ENCODE measurements at regions not wholly inside any gene's neighbourhood (a gene's known extent, or its start where the extent isn't known, plus 50 kb on each side); places are given as distances from the start of the nearest gene placed in this dataset.
"Not testable (repeated sequence)": the region's sequence is repeated elsewhere in the genome, so short reads cannot be mapped to it uniquely, and the experiment has no call there.

DNA sequence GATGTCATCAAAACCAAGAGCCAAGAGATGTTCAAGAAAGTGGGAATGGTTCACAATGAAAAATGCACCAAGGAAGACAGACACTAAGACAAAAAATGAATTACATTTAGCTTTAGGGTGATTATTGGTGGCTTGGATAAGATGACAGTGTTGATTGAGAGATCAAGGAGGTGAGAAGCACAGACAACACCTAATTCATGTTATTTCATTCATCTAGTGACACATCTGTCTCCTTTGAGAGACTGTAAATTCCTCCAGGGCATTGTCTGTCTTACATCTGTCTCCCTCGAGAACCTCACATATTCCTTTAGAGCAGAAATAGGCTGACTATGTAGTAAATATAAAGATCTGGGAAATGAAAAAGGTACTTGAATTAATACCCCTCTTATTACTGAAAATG, 94.2 kb upstream of the SMIM31 start:
- DNase-seq (ENCODE audit: low read depth in 1 of 2, low spot score in 1 of 2) (no peak), ATAC-seq (no peak), FAIRE-seq (no peak)
- Histone ChIP-seq H3K4me1 (no peaks in the 10 kb centered on the region), H3K9me3 (no peaks in the 10 kb centered on the region), H3K4me3 (no peak overlapping the region), H3K4me2 (no peak overlapping the region), H3K27ac (no peak overlapping the region)
- ChIA-PET CTCF (no interaction called here), POLR2A (no interaction called here)
- 4% methylated on average over 1 of the region's 1 CpG for WGBS (ENCODE audit: missing lambda C conversion rate)
- TF ChIP-seq PHF8 (IDR thresholded peaks at IDR 0.05; ENCODE audit: borderline replicate concordance, low read depth) (no peak), ZC3H11A (IDR thresholded peaks at IDR 0.05) (no peak), MAZ (IDR thresholded peaks at IDR 0.05; ENCODE audit: borderline replicate concordance, low read depth, low read length) (no peak)
- TF ChIP-seq, protein P1, sequence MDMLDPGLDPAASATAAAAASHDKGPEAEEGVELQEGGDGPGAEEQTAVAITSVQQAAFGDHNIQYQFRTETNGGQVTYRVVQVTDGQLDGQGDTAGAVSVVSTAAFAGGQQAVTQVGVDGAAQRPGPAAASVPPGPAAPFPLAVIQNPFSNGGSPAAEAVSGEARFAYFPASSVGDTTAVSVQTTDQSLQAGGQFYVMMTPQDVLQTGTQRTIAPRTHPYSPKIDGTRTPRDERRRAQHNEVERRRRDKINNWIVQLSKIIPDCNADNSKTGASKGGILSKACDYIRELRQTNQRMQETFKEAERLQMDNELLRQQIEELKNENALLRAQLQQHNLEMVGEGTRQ (IDR thresholded peaks at IDR 0.05): no peak
- TF ChIP-seq, protein P2, sequence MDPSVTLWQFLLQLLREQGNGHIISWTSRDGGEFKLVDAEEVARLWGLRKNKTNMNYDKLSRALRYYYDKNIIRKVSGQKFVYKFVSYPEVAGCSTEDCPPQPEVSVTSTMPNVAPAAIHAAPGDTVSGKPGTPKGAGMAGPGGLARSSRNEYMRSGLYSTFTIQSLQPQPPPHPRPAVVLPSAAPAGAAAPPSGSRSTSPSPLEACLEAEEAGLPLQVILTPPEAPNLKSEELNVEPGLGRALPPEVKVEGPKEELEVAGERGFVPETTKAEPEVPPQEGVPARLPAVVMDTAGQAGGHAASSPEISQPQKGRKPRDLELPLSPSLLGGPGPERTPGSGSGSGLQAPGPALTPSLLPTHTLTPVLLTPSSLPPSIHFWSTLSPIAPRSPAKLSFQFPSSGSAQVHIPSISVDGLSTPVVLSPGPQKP (IDR thresholded peaks at IDR 0.05; ENCODE audit: low read depth, low read length): no peak
- TF ChIP-seq, protein P3, sequence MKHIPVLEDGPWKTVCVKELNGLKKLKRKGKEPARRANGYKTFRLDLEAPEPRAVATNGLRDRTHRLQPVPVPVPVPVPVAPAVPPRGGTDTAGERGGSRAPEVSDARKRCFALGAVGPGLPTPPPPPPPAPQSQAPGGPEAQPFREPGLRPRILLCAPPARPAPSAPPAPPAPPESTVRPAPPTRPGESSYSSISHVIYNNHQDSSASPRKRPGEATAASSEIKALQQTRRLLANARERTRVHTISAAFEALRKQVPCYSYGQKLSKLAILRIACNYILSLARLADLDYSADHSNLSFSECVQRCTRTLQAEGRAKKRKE (CRISPR knock-in tag; IDR thresholded peaks at IDR 0.05; ENCODE audit: low read depth): no peak
- TF ChIP-seq, protein P4, sequence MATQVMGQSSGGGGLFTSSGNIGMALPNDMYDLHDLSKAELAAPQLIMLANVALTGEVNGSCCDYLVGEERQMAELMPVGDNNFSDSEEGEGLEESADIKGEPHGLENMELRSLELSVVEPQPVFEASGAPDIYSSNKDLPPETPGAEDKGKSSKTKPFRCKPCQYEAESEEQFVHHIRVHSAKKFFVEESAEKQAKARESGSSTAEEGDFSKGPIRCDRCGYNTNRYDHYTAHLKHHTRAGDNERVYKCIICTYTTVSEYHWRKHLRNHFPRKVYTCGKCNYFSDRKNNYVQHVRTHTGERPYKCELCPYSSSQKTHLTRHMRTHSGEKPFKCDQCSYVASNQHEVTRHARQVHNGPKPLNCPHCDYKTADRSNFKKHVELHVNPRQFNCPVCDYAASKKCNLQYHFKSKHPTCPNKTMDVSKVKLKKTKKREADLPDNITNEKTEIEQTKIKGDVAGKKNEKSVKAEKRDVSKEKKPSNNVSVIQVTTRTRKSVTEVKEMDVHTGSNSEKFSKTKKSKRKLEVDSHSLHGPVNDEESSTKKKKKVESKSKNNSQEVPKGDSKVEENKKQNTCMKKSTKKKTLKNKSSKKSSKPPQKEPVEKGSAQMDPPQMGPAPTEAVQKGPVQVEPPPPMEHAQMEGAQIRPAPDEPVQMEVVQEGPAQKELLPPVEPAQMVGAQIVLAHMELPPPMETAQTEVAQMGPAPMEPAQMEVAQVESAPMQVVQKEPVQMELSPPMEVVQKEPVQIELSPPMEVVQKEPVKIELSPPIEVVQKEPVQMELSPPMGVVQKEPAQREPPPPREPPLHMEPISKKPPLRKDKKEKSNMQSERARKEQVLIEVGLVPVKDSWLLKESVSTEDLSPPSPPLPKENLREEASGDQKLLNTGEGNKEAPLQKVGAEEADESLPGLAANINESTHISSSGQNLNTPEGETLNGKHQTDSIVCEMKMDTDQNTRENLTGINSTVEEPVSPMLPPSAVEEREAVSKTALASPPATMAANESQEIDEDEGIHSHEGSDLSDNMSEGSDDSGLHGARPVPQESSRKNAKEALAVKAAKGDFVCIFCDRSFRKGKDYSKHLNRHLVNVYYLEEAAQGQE (IDR thresholded peaks at IDR 0.05): no peak

DNA sequence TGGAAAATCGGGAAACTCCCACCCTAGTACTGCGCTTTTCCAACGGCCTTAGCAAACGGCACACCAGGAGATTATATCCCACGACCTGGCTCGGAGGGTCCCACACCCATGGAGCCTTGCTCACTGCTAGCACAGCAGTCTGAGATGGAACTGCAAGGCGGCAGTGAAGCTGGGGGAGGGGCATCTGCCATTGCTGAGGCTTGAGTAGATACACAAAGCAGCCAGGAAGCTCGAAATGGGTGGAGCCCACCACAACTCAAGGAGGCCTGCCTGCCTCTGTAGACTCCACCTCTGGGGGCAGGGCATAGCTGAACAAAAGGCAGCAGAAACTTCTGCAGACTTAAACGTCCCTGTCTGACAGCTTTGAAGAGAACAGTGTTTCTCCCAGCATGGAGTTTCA, 77.8 kb upstream of the SMIM31 start:
- POLR2A ChIA-PET; H3K9me3 ChIP-seq; DNase-seq (ENCODE audit: low read depth in 1 of 2, low spot score in 1 of 2); H3K4me3 ChIP-seq; ATAC-seq; H3K4me2 ChIP-seq; H3K27ac ChIP-seq; CTCF ChIA-PET; H3K4me1 ChIP-seq; FAIRE-seq: not testable (repeated sequence)
- no CpG with 5 or more reads among the region's 9 CpGs for WGBS (ENCODE audit: missing lambda C conversion rate)

DNA sequence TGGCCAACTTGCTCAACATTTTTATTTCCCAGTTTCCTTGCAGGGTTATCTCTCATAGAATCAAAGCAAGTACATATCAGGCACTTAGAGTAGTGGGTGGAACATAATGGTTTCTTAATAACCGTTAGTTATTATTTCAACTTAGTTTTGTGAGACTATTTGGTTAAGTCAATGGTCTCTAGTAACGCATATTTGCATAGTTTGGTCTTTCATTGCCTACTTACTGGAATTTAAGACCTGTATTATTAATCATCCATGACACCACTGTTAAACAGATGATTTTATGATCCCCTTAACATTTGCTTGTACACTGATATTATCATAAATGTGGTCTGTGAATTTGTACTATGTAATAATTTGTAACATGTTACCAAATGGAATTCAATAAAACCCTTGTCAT, 70.9 kb upstream of the SMIM31 start:
- no peak overlapping the region for H3K27ac ChIP-seq
- ChIA-PET POLR2A (no interaction called here), CTCF (no interaction called here)
- H3K4me1 ChIP-seq: no peaks in the 10 kb centered on the region
- TF ChIP-seq, protein P2 (IDR thresholded peaks at IDR 0.05; ENCODE audit: low read depth, low read length): no peak
- TF ChIP-seq POLR2AphosphoS2 (conservative IDR thresholded peaks at IDR 0.05; ENCODE audit: low read length): no peak
- no peak for TF ChIP-seq CEBPB (IDR thresholded peaks at IDR 0.05)
- no peak for TF ChIP-seq CHD2 (IDR thresholded peaks at IDR 0.05; ENCODE audit: low read length, partially characterized antibody)
- TF ChIP-seq, protein P5, sequence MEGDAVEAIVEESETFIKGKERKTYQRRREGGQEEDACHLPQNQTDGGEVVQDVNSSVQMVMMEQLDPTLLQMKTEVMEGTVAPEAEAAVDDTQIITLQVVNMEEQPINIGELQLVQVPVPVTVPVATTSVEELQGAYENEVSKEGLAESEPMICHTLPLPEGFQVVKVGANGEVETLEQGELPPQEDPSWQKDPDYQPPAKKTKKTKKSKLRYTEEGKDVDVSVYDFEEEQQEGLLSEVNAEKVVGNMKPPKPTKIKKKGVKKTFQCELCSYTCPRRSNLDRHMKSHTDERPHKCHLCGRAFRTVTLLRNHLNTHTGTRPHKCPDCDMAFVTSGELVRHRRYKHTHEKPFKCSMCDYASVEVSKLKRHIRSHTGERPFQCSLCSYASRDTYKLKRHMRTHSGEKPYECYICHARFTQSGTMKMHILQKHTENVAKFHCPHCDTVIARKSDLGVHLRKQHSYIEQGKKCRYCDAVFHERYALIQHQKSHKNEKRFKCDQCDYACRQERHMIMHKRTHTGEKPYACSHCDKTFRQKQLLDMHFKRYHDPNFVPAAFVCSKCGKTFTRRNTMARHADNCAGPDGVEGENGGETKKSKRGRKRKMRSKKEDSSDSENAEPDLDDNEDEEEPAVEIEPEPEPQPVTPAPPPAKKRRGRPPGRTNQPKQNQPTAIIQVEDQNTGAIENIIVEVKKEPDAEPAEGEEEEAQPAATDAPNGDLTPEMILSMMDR (IDR thresholded peaks at IDR 0.05): no peak
- TF ChIP-seq POLR2A (IDR thresholded peaks at IDR 0.05; ENCODE audit: low read length): no peak
- no peak for TF ChIP-seq KDM5A (IDR thresholded peaks at IDR 0.05)
- TF ChIP-seq RARB (CRISPR knock-in tag; IDR thresholded peaks at IDR 0.05): no peak
- TF ChIP-seq, protein P1 (IDR thresholded peaks at IDR 0.05): no peak
- TF ChIP-seq MYC (IDR thresholded peaks at IDR 0.05; ENCODE audit: borderline replicate concordance, low read length): no peak
- TF ChIP-seq EP300 (IDR thresholded peaks at IDR 0.05): no peak
- no peak for TF ChIP-seq ZSCAN20 (CRISPR knock-in tag; IDR thresholded peaks at IDR 0.05)
- no peak for TF ChIP-seq NFE2L2 (conservative IDR thresholded peaks at IDR 0.05; ENCODE audit: low read length)
- TF ChIP-seq EHMT2 (IDR thresholded peaks at IDR 0.05; ENCODE audit: low read depth): no peak
- no peak for TF ChIP-seq GATA3 (IDR thresholded peaks at IDR 0.05; ENCODE audit: borderline replicate concordance)
- TF ChIP-seq CBX8 (IDR thresholded peaks at IDR 0.05): no peak
- TF ChIP-seq RNF2 (IDR thresholded peaks at IDR 0.05; ENCODE audit: borderline replicate concordance, low read depth): no peak
- no peak for TF ChIP-seq ZC3H11A (IDR thresholded peaks at IDR 0.05)
- TF ChIP-seq ESRRA (IDR thresholded peaks at IDR 0.05; ENCODE audit: borderline replicate concordance, low read length): no peak
- no peak for TF ChIP-seq HOXB5 (CRISPR knock-in tag; IDR thresholded peaks at IDR 0.05)
- H3K4me3 ChIP-seq: no peak overlapping the region
- no peak for ATAC-seq
- H3K9me3 ChIP-seq: no peaks in the 10 kb centered on the region
- WGBS (ENCODE audit: missing lambda C conversion rate): 18% methylated on average over 2 of the region's 2 CpGs
- no peak for FAIRE-seq
- H3K4me2 ChIP-seq: no peak overlapping the region
- DNase-seq (ENCODE audit: low read depth in 1 of 2, low spot score in 1 of 2): no peak

Measured in A549 (cell line).